IPS-18a (cell line): ENCODE measurements at regions not wholly inside any gene's neighbourhood (a gene's known extent, or its start where the extent isn't known, plus 50 kb on each side); places are given as distances from the start of the nearest gene placed in this dataset.

ENCODE experiments used
- H3K27ac ChIP-seq: one replicate; pipeline ENCODE4 v1.5.1; 2013; ENCODE audit warnings: low read length
- H3K27me3 ChIP-seq: one replicate; pipeline ENCODE4 v1.6.1; 2013; ENCODE audit warnings: mild to moderate bottlenecking, low read length; ENCODE audit not compliant: control insufficient read depth, insufficient read depth
- H3K36me3 ChIP-seq: one replicate; pipeline ENCODE4 v1.6.1; 2013; ENCODE audit warnings: low read depth, low read length; ENCODE audit not compliant: control insufficient read depth
- H3K4me1 ChIP-seq: one replicate; pipeline ENCODE4 v1.6.1; 2013; ENCODE audit warnings: low read depth, low read length; ENCODE audit not compliant: control insufficient read depth
- H3K4me3 ChIP-seq: one replicate; pipeline ENCODE4 v1.5.1; 2013; ENCODE audit warnings: low read length
- H3K9ac ChIP-seq: one replicate; pipeline ENCODE4 v1.6.1; 2013; ENCODE audit warnings: mild to moderate bottlenecking, low read length, moderate library complexity
- H3K9me3 ChIP-seq: one replicate; pipeline ENCODE4 v1.6.1; 2013; ENCODE audit warnings: low read depth, low read length; ENCODE audit not compliant: control insufficient read depth

GRCh38 chr3:103075282-103075681 lies 640.5 kb downstream of the ZPLD1 start:
- no peak overlapping the region for H3K4me3 ChIP-seq
- no peaks in the 10 kb centered on the region for H3K36me3 ChIP-seq
- no peak overlapping the region for H3K27ac ChIP-seq
- no peaks in the 10 kb centered on the region for H3K4me1 ChIP-seq
- no peaks in the 10 kb centered on the region for H3K9me3 ChIP-seq
- H3K9ac ChIP-seq = no peak overlapping the region
- H3K27me3 ChIP-seq = no peaks in the 10 kb centered on the region

GRCh38 chr3:103077910-103078309 lies 643.1 kb downstream of the ZPLD1 start:
- H3K4me3 ChIP-seq = no peak overlapping the region
- no peaks in the 10 kb centered on the region for H3K9me3 ChIP-seq

GRCh38 chr3:103082501-103082900 lies 647.7 kb downstream of the ZPLD1 start:
- Histone ChIP-seq H3K9ac (no peak overlapping the region), H3K36me3 (no peaks in the 10 kb centered on the region), H3K9me3 (no peaks in the 10 kb centered on the region), H3K4me1 (no peaks in the 10 kb centered on the region), H3K27ac (no peak overlapping the region), H3K27me3 (no peaks in the 10 kb centered on the region), H3K4me3 (no peak overlapping the region)

More at GRCh38 chr3:103077910-103078309, 643.1 kb downstream of the ZPLD1 start:
- no peak overlapping the region for H3K27ac ChIP-seq
- H3K4me1 ChIP-seq = no peaks in the 10 kb centered on the region
- no peak overlapping the region for H3K9ac ChIP-seq
- H3K27me3 ChIP-seq = no peaks in the 10 kb centered on the region
- no peaks in the 10 kb centered on the region for H3K36me3 ChIP-seq

- Histone ChIP-seq H3K4me1 (no peaks in the 10 kb centered on the region), H3K27me3 (no peaks in the 10 kb centered on the region), H3K4me3 (no peak overlapping the region), H3K36me3 (no peaks in the 10 kb centered on the region), H3K27ac (no peak overlapping the region), H3K9ac (no peak overlapping the region), H3K9me3 (no peaks in the 10 kb centered on the region)
Measured at GRCh38 chr3:103083848-103084631, 649.2 kb downstream of the ZPLD1 start.

- H3K4me1 ChIP-seq = no peaks in the 10 kb centered on the region
- no peaks in the 10 kb centered on the region for H3K9me3 ChIP-seq
- no peak overlapping the region for H3K27ac ChIP-seq
- no peak overlapping the region for H3K9ac ChIP-seq
- H3K27me3 ChIP-seq = no peaks in the 10 kb centered on the region
- H3K36me3 ChIP-seq = no peaks in the 10 kb centered on the region
- no peak overlapping the region for H3K4me3 ChIP-seq
Measured at GRCh38 chr3:103085465-103085864, 650.6 kb downstream of the ZPLD1 start.

- Histone ChIP-seq H3K4me3 (no peak overlapping the region), H3K4me1 (no peaks in the 10 kb centered on the region), H3K27me3 (no peaks in the 10 kb centered on the region), H3K27ac (no peak overlapping the region), H3K9me3 (no peaks in the 10 kb centered on the region), H3K9ac (no peak overlapping the region), H3K36me3 (no peaks in the 10 kb centered on the region)
Measured at GRCh38 chr3:103089758-103090157, 654.9 kb downstream of the ZPLD1 start.

- H3K9ac ChIP-seq = no peak overlapping the region
- H3K9me3 ChIP-seq = no peaks in the 10 kb centered on the region
- H3K4me1 ChIP-seq = no peaks in the 10 kb centered on the region
- H3K27ac ChIP-seq = no peak overlapping the region
- H3K36me3 ChIP-seq = no peaks in the 10 kb centered on the region
- no peak overlapping the region for H3K4me3 ChIP-seq
- H3K27me3 ChIP-seq = no peaks in the 10 kb centered on the region
Measured at GRCh38 chr3:103105206-103105605, 670.4 kb downstream of the ZPLD1 start.

GRCh38 chr3:103112273-103112672 lies 677.5 kb downstream of the ZPLD1 start:
- Histone ChIP-seq H3K27ac (no peak overlapping the region), H3K4me1 (no peaks in the 10 kb centered on the region), H3K4me3 (no peak overlapping the region), H3K36me3 (no peaks in the 10 kb centered on the region), H3K9me3 (no peaks in the 10 kb centered on the region), H3K27me3 (no peaks in the 10 kb centered on the region), H3K9ac (no peak overlapping the region)

GRCh38 chr3:103126115-103126514 lies 691.3 kb downstream of the ZPLD1 start:
- H3K9ac ChIP-seq = no peak overlapping the region
- no peak overlapping the region for H3K27ac ChIP-seq

GRCh38 chr3:103127098-103127630 lies 692.3 kb downstream of the ZPLD1 start:
- H3K4me1 ChIP-seq = no peaks in the 10 kb centered on the region
- H3K27me3 ChIP-seq = no peaks in the 10 kb centered on the region
- H3K4me3 ChIP-seq = no peak overlapping the region
- no peak overlapping the region for H3K27ac ChIP-seq
- no peak overlapping the region for H3K9ac ChIP-seq
- no peaks in the 10 kb centered on the region for H3K9me3 ChIP-seq
- H3K36me3 ChIP-seq = no peaks in the 10 kb centered on the region

More at GRCh38 chr3:103126115-103126514, 691.3 kb downstream of the ZPLD1 start:
- Histone ChIP-seq H3K27me3 (no peaks in the 10 kb centered on the region), H3K4me1 (no peaks in the 10 kb centered on the region), H3K36me3 (no peaks in the 10 kb centered on the region), H3K9me3 (no peaks in the 10 kb centered on the region), H3K4me3 (no peak overlapping the region)

GRCh38 chr3:103127737-103128136 lies 692.9 kb downstream of the ZPLD1 start:
- Histone ChIP-seq H3K4me3 (no peak overlapping the region), H3K4me1 (no peaks in the 10 kb centered on the region), H3K27ac (no peak overlapping the region), H3K36me3 (no peaks in the 10 kb centered on the region), H3K27me3 (no peaks in the 10 kb centered on the region), H3K9me3 (no peaks in the 10 kb centered on the region), H3K9ac (no peak overlapping the region)
